ENCODE measurements at regions not wholly inside any gene's neighbourhood (a gene's known extent, or its start where the extent isn't known, plus 50 kb on each side); places are given as distances from the start of the nearest gene placed in this dataset.

GRCh38 chr4:63795301-63795700, 613.9 kb downstream of the TECRL start:
- DNase-seq, result no peak

- no peak for DNase-seq
Measured at GRCh38 chr4:63790377-63790776, 618.9 kb downstream of the TECRL start.

- no peak for DNase-seq
Measured at GRCh38 chr4:63788271-63788670, 621.0 kb downstream of the TECRL start.

- DNase-seq, result no peak
Measured at GRCh38 chr4:63787326-63787725, 621.9 kb downstream of the TECRL start.

GRCh38 chr4:63786171-63786570, 623.1 kb downstream of the TECRL start:
- DNase-seq, result no peak

GRCh38 chr4:63784822-63785221, 624.4 kb downstream of the TECRL start:
- DNase-seq, result no peak

- no peak for DNase-seq
Measured at GRCh38 chr4:63777601-63778000, 631.6 kb downstream of the TECRL start.

- no peak for DNase-seq
Measured at GRCh38 chr4:63764400-63764799, 644.9 kb downstream of the TECRL start.

- DNase-seq, result no peak
Measured at GRCh38 chr4:63757929-63758328, 651.3 kb downstream of the TECRL start.

- DNase-seq, result no peak
Measured at GRCh38 chr4:63742882-63743281, 666.4 kb downstream of the TECRL start.

- no peak for DNase-seq
Measured at GRCh38 chr4:63729519-63729918, 679.7 kb downstream of the TECRL start.

GRCh38 chr4:63728480-63729177, 680.6 kb downstream of the TECRL start:
- no peak for DNase-seq

GRCh38 chr4:63717384-63717783, 691.9 kb downstream of the TECRL start:
- DNase-seq, result no peak

- DNase-seq, result no peak
Measured at GRCh38 chr4:63708661-63709060, 700.6 kb downstream of the TECRL start.

GRCh38 chr4:63700569-63700968, 708.7 kb downstream of the TECRL start:
- DNase-seq, result no peak

- DNase-seq, result no peak
Measured at GRCh38 chr4:63693321-63693720, 715.9 kb downstream of the TECRL start.

- no peak for DNase-seq
Measured at GRCh38 chr4:63678358-63678931, 730.8 kb downstream of the TECRL start.

GRCh38 chr4:63670735-63671134, 738.5 kb downstream of the TECRL start:
- DNase-seq, result no peak

- DNase-seq, result no peak
Measured at GRCh38 chr4:63663870-63664269, 745.4 kb downstream of the TECRL start.

GRCh38 chr4:63644396-63644795, 764.9 kb downstream of the TECRL start:
- DNase-seq, result no peak

- DNase-seq, result no peak
Measured at GRCh38 chr4:63637270-63637669, 772.0 kb downstream of the TECRL start.

GRCh38 chr4:63632858-63633257, 776.4 kb downstream of the TECRL start:
- DNase-seq, result no peak

GRCh38 chr4:63620271-63620670, 789.0 kb downstream of the TECRL start:
- peak; percentile 26 for DNase-seq

- DNase-seq, result no peak
Measured at GRCh38 chr4:63619771-63620170, 789.5 kb downstream of the TECRL start.

Data from NCI-H2227 treated with DMSO at 0.1 percent for 48 hours (cell line).